ENCODE measurements at regions not wholly inside any gene's neighbourhood (a gene's known extent, or its start where the extent isn't known, plus 50 kb on each side); places are given as distances from the start of the nearest gene placed in this dataset.

DNA sequence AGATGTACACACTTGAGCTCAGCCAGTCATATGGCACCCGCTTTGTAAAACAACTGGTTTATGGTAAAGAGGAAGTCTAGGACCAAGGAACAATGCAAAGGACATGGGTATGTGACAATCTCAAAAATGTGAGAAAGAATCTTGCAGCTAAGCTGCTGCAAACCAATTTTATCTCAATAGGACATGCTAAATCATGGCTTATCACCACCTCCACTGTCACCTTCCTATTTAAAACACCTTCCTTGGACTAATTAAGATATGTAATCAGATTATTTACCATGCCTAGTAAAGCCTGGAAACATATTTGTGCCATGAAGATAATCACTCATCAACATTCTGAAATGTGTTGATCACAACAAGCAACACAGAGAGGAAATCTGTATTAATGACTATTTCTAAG is 622.7 kb downstream of the CDH11 start:
- TF ChIP-seq, protein P1, sequence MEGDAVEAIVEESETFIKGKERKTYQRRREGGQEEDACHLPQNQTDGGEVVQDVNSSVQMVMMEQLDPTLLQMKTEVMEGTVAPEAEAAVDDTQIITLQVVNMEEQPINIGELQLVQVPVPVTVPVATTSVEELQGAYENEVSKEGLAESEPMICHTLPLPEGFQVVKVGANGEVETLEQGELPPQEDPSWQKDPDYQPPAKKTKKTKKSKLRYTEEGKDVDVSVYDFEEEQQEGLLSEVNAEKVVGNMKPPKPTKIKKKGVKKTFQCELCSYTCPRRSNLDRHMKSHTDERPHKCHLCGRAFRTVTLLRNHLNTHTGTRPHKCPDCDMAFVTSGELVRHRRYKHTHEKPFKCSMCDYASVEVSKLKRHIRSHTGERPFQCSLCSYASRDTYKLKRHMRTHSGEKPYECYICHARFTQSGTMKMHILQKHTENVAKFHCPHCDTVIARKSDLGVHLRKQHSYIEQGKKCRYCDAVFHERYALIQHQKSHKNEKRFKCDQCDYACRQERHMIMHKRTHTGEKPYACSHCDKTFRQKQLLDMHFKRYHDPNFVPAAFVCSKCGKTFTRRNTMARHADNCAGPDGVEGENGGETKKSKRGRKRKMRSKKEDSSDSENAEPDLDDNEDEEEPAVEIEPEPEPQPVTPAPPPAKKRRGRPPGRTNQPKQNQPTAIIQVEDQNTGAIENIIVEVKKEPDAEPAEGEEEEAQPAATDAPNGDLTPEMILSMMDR (IDR thresholded peaks at IDR 0.05), result no peak
- no peak for TF ChIP-seq POLR2A (IDR thresholded peaks at IDR 0.05)

Measured in transverse colon (tissue), 3 donors.